Esophagus muscularis mucosa (tissue), 4 donors: ENCODE measurements at regions not wholly inside any gene's neighbourhood (a gene's known extent, or its start where the extent isn't known, plus 50 kb on each side); places are given as distances from the start of the nearest gene placed in this dataset.
A peak's percentile ranks its signal among the peaks of the same experiment; 100 is the strongest.
"Not testable (repeated sequence)": the region's sequence is repeated elsewhere in the genome, so short reads cannot be mapped to it uniquely, and the experiment has no call there.

ENCODE experiments used
- DNase-seq: peaks from one replicate; pipeline ENCODE4 v3.0.0-alpha.2; 2017; ENCODE audit errors: extremely low spot score
- H3K27ac ChIP-seq, 4 donors: fragments of 200-600 bp; sonication (generic); replicated peaks in 1 of 4; 1 replicate in 3 of 4; 2 replicates in 1 of 4; pipeline ENCODE4 v1.5.1; 2016 to 2019; ENCODE audit warnings: mild to moderate bottlenecking in 1 of 4
- H3K27me3 ChIP-seq, 4 donors: fragments of 200-600 bp; sonication (generic); one replicate each; pipeline versions ENCODE4 v1.5.1 to v1.6.0; 2016 to 2019
- H3K36me3 ChIP-seq, 4 donors: fragments of 200-600 bp; sonication (generic); one replicate each; pipeline ENCODE4 v1.5.1; 2016 to 2019
- H3K4me1 ChIP-seq, 4 donors: fragments of 200-600 bp; sonication (generic); one replicate each; pipeline ENCODE4 v1.5.1; 2016 to 2019
- H3K4me3 ChIP-seq, 4 donors: fragments of 200-600 bp; sonication (generic); 1 replicate in 2 of 4; 2 replicates in 2 of 4; pipeline ENCODE4 v1.5.1; 2016 to 2019; ENCODE audit warnings: mild to moderate bottlenecking in 4 of 4, moderate library complexity in 1 of 4
- H3K9me3 ChIP-seq, 4 donors: fragments of 200-600 bp; sonication (generic); 1 replicate in 3 of 4; 2 replicates in 1 of 4; pipeline ENCODE4 v1.5.1; 2016 to 2019
- EP300 ChIP-seq: sonication (generic); formaldehyde crosslinking; IDR thresholded peaks from one replicate; pipeline ENCODE4 v1.6.1; 2017; ENCODE audit warnings: antibody characterized with exemption
- POLR2A ChIP-seq: fragments of 450-650 bp; IDR thresholded peaks from one replicate; pipeline ENCODE4 v1.6.1; 2017; ENCODE audit warnings: antibody characterized with exemption, moderate library complexity, mild to moderate bottlenecking, low read depth
- POLR2AphosphoS5 ChIP-seq, 2 donors: sonication (generic); formaldehyde crosslinking; IDR thresholded peaks; one replicate each; pipeline ENCODE4 v1.6.1; 2017; ENCODE audit warnings: antibody characterized with exemption in 2 of 2
- WGBS: methylation state at CpG from one replicate; pipeline ENCODE4 v1.1.5; 2018; 5-methylcytosine and 5-hydroxymethylcytosine counted together
- intact Hi-C: fragments of 100-400 bp; cut with DNase I; formaldehyde crosslinking; loops from one replicate; pipeline ENCODE4 v1.15.1; 2023
- TF ChIP-seq, protein P1 (sequence below), 3 experiments: fragments of 200-600 bp in 2 of 3; fragments of 450-650 bp in 1 of 3; sonication (generic) in 2 of 3; IDR thresholded peaks; one replicate each; pipeline ENCODE4 v1.5.1; 2017 to 2019; ENCODE audit warnings: antibody characterized with exemption in 3 of 3, mild to moderate bottlenecking in 2 of 3, moderate library complexity in 1 of 3

DNA sequence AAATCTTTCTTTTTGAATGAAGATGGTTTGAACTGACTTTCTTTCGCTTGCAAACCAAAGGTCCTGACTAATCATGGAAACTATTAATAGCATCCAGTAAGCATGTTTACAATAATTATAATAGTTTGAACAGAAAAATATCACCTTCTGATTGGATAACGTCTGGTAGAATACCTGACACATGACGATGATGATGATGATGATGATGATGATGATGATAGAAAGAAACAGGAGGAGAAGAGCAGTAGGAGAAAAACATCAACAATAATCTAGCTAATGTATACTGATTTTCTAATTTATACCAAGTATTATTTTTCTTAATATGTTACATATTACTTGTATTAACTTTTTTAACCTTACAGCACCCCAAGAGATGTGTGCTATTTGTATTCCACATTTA lies 157.5 kb upstream of the SPRY2 start:
- no peak overlapping the region for H3K4me3 ChIP-seq
- TF ChIP-seq, protein P1, sequence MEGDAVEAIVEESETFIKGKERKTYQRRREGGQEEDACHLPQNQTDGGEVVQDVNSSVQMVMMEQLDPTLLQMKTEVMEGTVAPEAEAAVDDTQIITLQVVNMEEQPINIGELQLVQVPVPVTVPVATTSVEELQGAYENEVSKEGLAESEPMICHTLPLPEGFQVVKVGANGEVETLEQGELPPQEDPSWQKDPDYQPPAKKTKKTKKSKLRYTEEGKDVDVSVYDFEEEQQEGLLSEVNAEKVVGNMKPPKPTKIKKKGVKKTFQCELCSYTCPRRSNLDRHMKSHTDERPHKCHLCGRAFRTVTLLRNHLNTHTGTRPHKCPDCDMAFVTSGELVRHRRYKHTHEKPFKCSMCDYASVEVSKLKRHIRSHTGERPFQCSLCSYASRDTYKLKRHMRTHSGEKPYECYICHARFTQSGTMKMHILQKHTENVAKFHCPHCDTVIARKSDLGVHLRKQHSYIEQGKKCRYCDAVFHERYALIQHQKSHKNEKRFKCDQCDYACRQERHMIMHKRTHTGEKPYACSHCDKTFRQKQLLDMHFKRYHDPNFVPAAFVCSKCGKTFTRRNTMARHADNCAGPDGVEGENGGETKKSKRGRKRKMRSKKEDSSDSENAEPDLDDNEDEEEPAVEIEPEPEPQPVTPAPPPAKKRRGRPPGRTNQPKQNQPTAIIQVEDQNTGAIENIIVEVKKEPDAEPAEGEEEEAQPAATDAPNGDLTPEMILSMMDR (IDR thresholded peaks at IDR 0.05) = no peak
- TF ChIP-seq POLR2AphosphoS5 (IDR thresholded peaks at IDR 0.05) (no peak), EP300 (no peak), POLR2A (no peak)
- WGBS = 54% methylated on average over 3 of the region's 3 CpGs
- no peak for DNase-seq
- no peaks in the 10 kb centered on the region for H3K4me1 ChIP-seq
- intact Hi-C loops = no loop called here
- no peaks in the 10 kb centered on the region for H3K27me3 ChIP-seq
- no peak overlapping the region for H3K27ac ChIP-seq
- H3K36me3 ChIP-seq = no peaks in the 10 kb centered on the region
- no peaks in the 10 kb centered on the region for H3K9me3 ChIP-seq

GRCh38 chr13:80497978-80498377 lies 157.1 kb upstream of the SPRY2 start:
- Histone ChIP-seq H3K36me3 (no peaks in the 10 kb centered on the region), H3K27ac (no peak overlapping the region), H3K4me3 (no peak overlapping the region), H3K27me3 (no peaks in the 10 kb centered on the region), H3K4me1 (no peaks in the 10 kb centered on the region), H3K9me3 (no peaks in the 10 kb centered on the region)
- intact Hi-C loops = no loop called here
- TF ChIP-seq EP300 (no peak), POLR2A (no peak), POLR2AphosphoS5 (IDR thresholded peaks at IDR 0.05) (no peak)
- TF ChIP-seq, protein P1 (IDR thresholded peaks at IDR 0.05) = no peak
- 67% methylated on average over 3 of the region's 3 CpGs for WGBS
- no peak for DNase-seq

- Histone ChIP-seq H3K4me3 (no peak overlapping the region), H3K27ac (no peak overlapping the region), H3K36me3 (no peaks in the 10 kb centered on the region), H3K27me3 (no peaks in the 10 kb centered on the region), H3K9me3 (no peaks in the 10 kb centered on the region), H3K4me1 (no peaks in the 10 kb centered on the region)
- intact Hi-C loops = no loop called here
- no peak for TF ChIP-seq POLR2A
- TF ChIP-seq POLR2AphosphoS5 (IDR thresholded peaks at IDR 0.05) = no peak
- TF ChIP-seq EP300 = no peak
- TF ChIP-seq, protein P1 (IDR thresholded peaks at IDR 0.05) = no peak
- DNase-seq = no peak
- WGBS = 58% methylated on average over 1 of the region's 1 CpG
Observed at GRCh38 chr13:80497439-80497838, 156.5 kb upstream of the SPRY2 start.

DNA sequence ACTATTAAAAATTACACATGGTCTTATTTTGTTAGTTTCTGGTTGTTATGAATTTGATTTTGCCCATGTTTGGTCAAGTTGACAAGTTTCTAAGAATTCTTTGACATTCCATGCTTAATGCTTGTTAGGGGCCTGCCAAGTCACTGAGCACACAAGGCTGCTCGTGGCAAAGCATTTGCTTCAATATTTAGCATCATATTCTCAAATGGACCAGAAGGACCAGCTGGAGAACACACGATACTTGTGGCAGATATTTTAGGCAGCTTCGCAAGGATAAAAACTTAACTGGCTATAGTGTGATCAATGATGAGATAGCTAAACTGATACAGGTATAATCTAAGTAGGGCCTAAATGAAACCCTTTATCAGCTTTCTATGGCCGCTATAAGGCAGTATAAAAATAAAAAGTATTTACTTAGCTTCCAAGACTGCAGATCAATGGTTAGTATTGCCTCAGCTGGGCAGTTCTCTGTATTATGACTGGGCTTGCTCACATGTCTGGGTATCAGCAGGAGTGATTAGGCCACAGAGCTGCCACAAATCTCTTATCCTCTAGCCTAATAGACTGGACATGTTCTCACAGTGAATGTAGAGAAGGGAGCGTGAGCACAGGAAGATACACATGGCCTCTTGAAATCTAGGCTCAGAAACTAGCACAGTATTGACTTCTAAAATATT lies 155.9 kb upstream of the SPRY2 start:
- Histone ChIP-seq H3K4me1 (no peaks in the 10 kb centered on the region), H3K36me3 (no peaks in the 10 kb centered on the region), H3K4me3 (no peak overlapping the region), H3K27ac (peak overlapping the region in 1 of 4 donors; percentile 12), H3K9me3 (no peaks in the 10 kb centered on the region), H3K27me3 (no peaks in the 10 kb centered on the region)
- TF ChIP-seq EP300 (no peak), POLR2AphosphoS5 (IDR thresholded peaks at IDR 0.05) (no peak), POLR2A (no peak)
- TF ChIP-seq, protein P1 (IDR thresholded peaks at IDR 0.05) = no peak
- no peak for DNase-seq
- intact Hi-C loops = no loop called here
- WGBS = 85% methylated on average over 5 of the region's 5 CpGs

GRCh38 chr13:80490491-80490943 lies 149.6 kb upstream of the SPRY2 start:
- H3K4me3 ChIP-seq, DNase-seq, H3K27me3 ChIP-seq, H3K4me1 ChIP-seq, H3K9me3 ChIP-seq, H3K36me3 ChIP-seq, H3K27ac ChIP-seq, intact Hi-C loops: not testable (repeated sequence)
- 97% methylated on average over 17 of the region's 36 CpGs for WGBS
